ENCODE measurements at regions not wholly inside any gene's neighbourhood (a gene's known extent, or its start where the extent isn't known, plus 50 kb on each side); places are given as distances from the start of the nearest gene placed in this dataset.
A peak's percentile ranks its signal among the peaks of the same experiment; 100 is the strongest.

GRCh38 chr22:46058591-46059519 is 81.9 kb upstream of the WNT7B start:
- Histone ChIP-seq H3K27me3 (ENCODE audit: control insufficient read depth in 3 of 3, insufficient read depth in 3 of 3, low read length in 3 of 3) (no peaks in the 10 kb centered on the region), H3K9me3 (ENCODE audit: control insufficient read depth in 3 of 3, low read length in 3 of 3) (no peaks in the 10 kb centered on the region), H3K4me3 (ENCODE audit: low read length in 3 of 3) (peak overlapping the region; percentile 56 to 64 (median 57)), H3K9ac (ENCODE audit: low read depth in 1 of 3, low read length in 3 of 3) (peak overlapping the region; percentile 52 to 97 (median 54)), H3K4me1 (ENCODE audit: control insufficient read depth in 3 of 3, insufficient read depth in 3 of 3, low read length in 3 of 3) (peaks cover 69 to 80% (median 70%) of the 10 kb centered on the region in 3 donors), H3K27ac (ENCODE audit: low read depth, low read length) (peak overlapping the region; percentile 84), H3K36me3 (ENCODE audit: control insufficient read depth in 3 of 3, insufficient read depth in 3 of 3, low read length in 3 of 3) (no peaks in the 10 kb centered on the region)

- Histone ChIP-seq H3K27me3 (ENCODE audit: control insufficient read depth in 3 of 3, insufficient read depth in 3 of 3, low read length in 3 of 3) (no peaks in the 10 kb centered on the region), H3K9me3 (ENCODE audit: control insufficient read depth in 3 of 3, low read length in 3 of 3) (no peaks in the 10 kb centered on the region), H3K4me3 (ENCODE audit: low read length in 3 of 3) (no peak overlapping the region), H3K27ac (ENCODE audit: low read depth, low read length) (peak overlapping the region; percentile 98), H3K9ac (ENCODE audit: low read depth in 1 of 3, low read length in 3 of 3) (peak overlapping the region in 1 of 3 donors; percentile 43), H3K36me3 (ENCODE audit: control insufficient read depth in 3 of 3, insufficient read depth in 3 of 3, low read length in 3 of 3) (no peaks in the 10 kb centered on the region), H3K4me1 (ENCODE audit: control insufficient read depth in 3 of 3, insufficient read depth in 3 of 3, low read length in 3 of 3) (peaks cover 70 to 84% (median 71%) of the 10 kb centered on the region in 3 donors)
Observed at GRCh38 chr22:46060292-46061123, 83.5 kb upstream of the WNT7B start.

- peak overlapping the region; percentile 98 for H3K27ac ChIP-seq (ENCODE audit: low read depth, low read length)
- no peak overlapping the region for H3K9ac ChIP-seq (ENCODE audit: low read depth in 1 of 3, low read length in 3 of 3)
- H3K36me3 ChIP-seq (ENCODE audit: control insufficient read depth in 3 of 3, insufficient read depth in 3 of 3, low read length in 3 of 3) = no peaks in the 10 kb centered on the region
- H3K27me3 ChIP-seq (ENCODE audit: control insufficient read depth in 3 of 3, insufficient read depth in 3 of 3, low read length in 3 of 3) = no peaks in the 10 kb centered on the region
- no peaks in the 10 kb centered on the region for H3K9me3 ChIP-seq (ENCODE audit: control insufficient read depth in 3 of 3, low read length in 3 of 3)
- H3K4me1 ChIP-seq (ENCODE audit: control insufficient read depth in 3 of 3, insufficient read depth in 3 of 3, low read length in 3 of 3) = peaks cover 64 to 84% (median 65%) of the 10 kb centered on the region in 3 donors
- no peak overlapping the region for H3K4me3 ChIP-seq (ENCODE audit: low read length in 3 of 3)
Observed at GRCh38 chr22:46061124-46061500, 84.2 kb upstream of the WNT7B start.

- no peaks in the 10 kb centered on the region for H3K9me3 ChIP-seq (ENCODE audit: control insufficient read depth in 3 of 3, low read length in 3 of 3)
- H3K27me3 ChIP-seq (ENCODE audit: control insufficient read depth in 3 of 3, insufficient read depth in 3 of 3, low read length in 3 of 3) = no peaks in the 10 kb centered on the region
- H3K4me3 ChIP-seq (ENCODE audit: low read length in 3 of 3) = no peak overlapping the region
- peak overlapping the region; percentile 98 for H3K27ac ChIP-seq (ENCODE audit: low read depth, low read length)
- H3K4me1 ChIP-seq (ENCODE audit: control insufficient read depth in 3 of 3, insufficient read depth in 3 of 3, low read length in 3 of 3) = peaks cover 60 to 84% (median 62%) of the 10 kb centered on the region in 3 donors
- H3K36me3 ChIP-seq (ENCODE audit: control insufficient read depth in 3 of 3, insufficient read depth in 3 of 3, low read length in 3 of 3) = no peaks in the 10 kb centered on the region
- H3K9ac ChIP-seq (ENCODE audit: low read depth in 1 of 3, low read length in 3 of 3) = peak overlapping the region in 1 of 3 donors; percentile 9
Observed at GRCh38 chr22:46061501-46062231, 84.7 kb upstream of the WNT7B start.

- Histone ChIP-seq H3K27ac (ENCODE audit: low read depth, low read length) (peak overlapping the region; percentile 98), H3K27me3 (ENCODE audit: control insufficient read depth in 3 of 3, insufficient read depth in 3 of 3, low read length in 3 of 3) (no peaks in the 10 kb centered on the region), H3K9ac (ENCODE audit: low read depth in 1 of 3, low read length in 3 of 3) (peak overlapping the region in 1 of 3 donors; percentile 9), H3K4me1 (ENCODE audit: control insufficient read depth in 3 of 3, insufficient read depth in 3 of 3, low read length in 3 of 3) (peaks cover 60 to 84% (median 64%) of the 10 kb centered on the region in 3 donors), H3K4me3 (ENCODE audit: low read length in 3 of 3) (peak overlapping the region in 1 of 3 donors; percentile 0), H3K9me3 (ENCODE audit: control insufficient read depth in 3 of 3, low read length in 3 of 3) (no peaks in the 10 kb centered on the region), H3K36me3 (ENCODE audit: control insufficient read depth in 3 of 3, insufficient read depth in 3 of 3, low read length in 3 of 3) (no peaks in the 10 kb centered on the region)
Observed at GRCh38 chr22:46062232-46062615, 85.3 kb upstream of the WNT7B start.

GRCh38 chr22:46062971-46063631 is 86.1 kb upstream of the WNT7B start:
- H3K27ac ChIP-seq (ENCODE audit: low read depth, low read length) = peak overlapping the region; percentile 98
- H3K36me3 ChIP-seq (ENCODE audit: control insufficient read depth in 3 of 3, insufficient read depth in 3 of 3, low read length in 3 of 3) = no peaks in the 10 kb centered on the region
- H3K4me1 ChIP-seq (ENCODE audit: control insufficient read depth in 3 of 3, insufficient read depth in 3 of 3, low read length in 3 of 3) = peaks cover 60 to 84% (median 64%) of the 10 kb centered on the region in 3 donors
- no peaks in the 10 kb centered on the region for H3K9me3 ChIP-seq (ENCODE audit: control insufficient read depth in 3 of 3, low read length in 3 of 3)
- H3K27me3 ChIP-seq (ENCODE audit: control insufficient read depth in 3 of 3, insufficient read depth in 3 of 3, low read length in 3 of 3) = no peaks in the 10 kb centered on the region
- H3K9ac ChIP-seq (ENCODE audit: low read depth in 1 of 3, low read length in 3 of 3) = peak overlapping the region; percentile 95 to 99 (median 97)
- peak overlapping the region; percentile 47 to 75 (median 64) for H3K4me3 ChIP-seq (ENCODE audit: low read length in 3 of 3)

- Histone ChIP-seq H3K9ac (ENCODE audit: low read depth in 1 of 3, low read length in 3 of 3) (peak overlapping the region; percentile 95 to 99 (median 97)), H3K27ac (ENCODE audit: low read depth, low read length) (peak overlapping the region; percentile 98), H3K4me1 (ENCODE audit: control insufficient read depth in 3 of 3, insufficient read depth in 3 of 3, low read length in 3 of 3) (peaks cover 61 to 83% (median 66%) of the 10 kb centered on the region in 3 donors)
Observed at GRCh38 chr22:46063846-46064227, 86.5 kb upstream of the PPARA start.

GRCh38 chr22:46064228-46064965 is 85.9 kb upstream of the PPARA start:
- no peaks in the 10 kb centered on the region for H3K36me3 ChIP-seq (ENCODE audit: control insufficient read depth in 3 of 3, insufficient read depth in 3 of 3, low read length in 3 of 3)
- peaks cover 57 to 81% (median 65%) of the 10 kb centered on the region in 3 donors for H3K4me1 ChIP-seq (ENCODE audit: control insufficient read depth in 3 of 3, insufficient read depth in 3 of 3, low read length in 3 of 3)
- peak overlapping the region; percentile 95 to 99 (median 97) for H3K9ac ChIP-seq (ENCODE audit: low read depth in 1 of 3, low read length in 3 of 3)
- H3K4me3 ChIP-seq (ENCODE audit: low read length in 3 of 3) = peak overlapping the region; percentile 52 to 75 (median 61)
- no peaks in the 10 kb centered on the region for H3K27me3 ChIP-seq (ENCODE audit: control insufficient read depth in 3 of 3, insufficient read depth in 3 of 3, low read length in 3 of 3)
- no peaks in the 10 kb centered on the region for H3K9me3 ChIP-seq (ENCODE audit: control insufficient read depth in 3 of 3, low read length in 3 of 3)
- H3K27ac ChIP-seq (ENCODE audit: low read depth, low read length) = peak overlapping the region; percentile 98

More at GRCh38 chr22:46063846-46064227, 86.5 kb upstream of the PPARA start:
- Histone ChIP-seq H3K4me3 (ENCODE audit: low read length in 3 of 3) (peak overlapping the region; percentile 61 to 75 (median 64)), H3K9me3 (ENCODE audit: control insufficient read depth in 3 of 3, low read length in 3 of 3) (no peaks in the 10 kb centered on the region), H3K27me3 (ENCODE audit: control insufficient read depth in 3 of 3, insufficient read depth in 3 of 3, low read length in 3 of 3) (no peaks in the 10 kb centered on the region), H3K36me3 (ENCODE audit: control insufficient read depth in 3 of 3, insufficient read depth in 3 of 3, low read length in 3 of 3) (no peaks in the 10 kb centered on the region)

All from skeletal muscle tissue (tissue), 3 donors.